HG03039 (cell line): ENCODE measurements at regions not wholly inside any gene's neighbourhood (a gene's known extent, or its start where the extent isn't known, plus 50 kb on each side); places are given as distances from the start of the nearest gene placed in this dataset.

Experiments
- ATAC-seq: cut with Tn5 transposase; IDR thresholded peaks from one replicate; pipeline ENCODE4 v1.9.1; 2021; ENCODE audit warnings: mild to moderate bottlenecking, moderate library complexity; ENCODE audit not compliant: unreplicated experiment

GRCh38 chr5:155750571-155750970, 576.4 kb upstream of the SGCD start:
- no peak for ATAC-seq

GRCh38 chr5:155753943-155754581, 572.9 kb upstream of the SGCD start:
- ATAC-seq, result no peak

GRCh38 chr5:155759252-155759651, 567.7 kb upstream of the SGCD start:
- ATAC-seq, result no peak

- ATAC-seq, result no peak
Observed at GRCh38 chr5:155759984-155760383, 567.0 kb upstream of the SGCD start.

- no peak for ATAC-seq
Observed at GRCh38 chr5:155761502-155761901, 565.5 kb upstream of the SGCD start.

- no peak for ATAC-seq
Observed at GRCh38 chr5:155765715-155766114, 561.2 kb upstream of the SGCD start.

GRCh38 chr5:155767470-155767869, 559.5 kb upstream of the SGCD start:
- no peak for ATAC-seq

- ATAC-seq, result no peak
Observed at GRCh38 chr5:155768332-155768731, 558.6 kb upstream of the SGCD start.

- no peak for ATAC-seq
Observed at GRCh38 chr5:155772009-155772662, 554.8 kb upstream of the SGCD start.

GRCh38 chr5:155773680-155774079, 553.3 kb upstream of the SGCD start:
- ATAC-seq, result no peak

GRCh38 chr5:155780260-155780659, 546.7 kb upstream of the SGCD start:
- ATAC-seq, result no peak

GRCh38 chr5:155783246-155783645, 543.7 kb upstream of the SGCD start:
- ATAC-seq, result no peak

- no peak for ATAC-seq
Observed at GRCh38 chr5:155783791-155784190, 543.2 kb upstream of the SGCD start.

- no peak for ATAC-seq
Observed at GRCh38 chr5:155786108-155786507, 540.9 kb upstream of the SGCD start.

- no peak for ATAC-seq
Observed at GRCh38 chr5:155792873-155793272, 534.1 kb upstream of the SGCD start.

GRCh38 chr5:155794795-155795194, 532.2 kb upstream of the SGCD start:
- ATAC-seq, result no peak

- ATAC-seq, result no peak
Observed at GRCh38 chr5:155799308-155799707, 527.7 kb upstream of the SGCD start.

GRCh38 chr5:155807884-155808576, 518.9 kb upstream of the SGCD start:
- no peak for ATAC-seq

- ATAC-seq, result no peak
Observed at GRCh38 chr5:155815248-155815647, 511.7 kb upstream of the SGCD start.

- ATAC-seq, result no peak
Observed at GRCh38 chr5:155822177-155822576, 504.8 kb upstream of the SGCD start.

GRCh38 chr5:155826611-155827507, 500.1 kb upstream of the SGCD start:
- no peak for ATAC-seq
